HTR-8/SVneo (cell line): ENCODE measurements at regions not wholly inside any gene's neighbourhood (a gene's known extent, or its start where the extent isn't known, plus 50 kb on each side); places are given as distances from the start of the nearest gene placed in this dataset.

Experiments
- DNase-seq: peaks from one replicate; pipeline ENCODE4 v3.0.0; 2011; ENCODE audit warnings: low spot score, mixed read lengths; ENCODE audit not compliant: insufficient read length
- FAIRE-seq: peaks from 2 replicates; lab custom pipeline; 2011; peaks lifted over from hg19 to GRCh38; lab: Jason Lieb, UNC

DNA sequence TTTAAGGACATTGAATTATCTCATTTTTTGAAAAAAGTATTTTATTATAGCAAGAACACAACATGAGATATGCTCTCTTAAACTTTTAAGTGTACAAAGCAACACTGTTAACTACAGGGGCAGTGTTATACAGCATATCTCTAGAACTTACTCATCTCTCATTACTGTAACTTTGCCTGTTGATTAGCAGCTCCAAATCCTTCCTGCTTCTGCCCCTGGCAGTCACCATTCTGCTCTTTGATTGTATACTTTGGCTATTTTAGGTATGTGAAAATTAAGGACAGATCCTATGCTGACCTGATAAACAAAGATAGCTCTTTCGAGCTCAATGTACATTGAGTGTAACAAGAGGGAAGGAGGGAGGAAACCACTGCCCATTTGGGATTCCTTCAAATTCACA is 1349.8 kb upstream of the GJE1 start:
- DNase-seq (no peak), FAIRE-seq (no peak)

DNA sequence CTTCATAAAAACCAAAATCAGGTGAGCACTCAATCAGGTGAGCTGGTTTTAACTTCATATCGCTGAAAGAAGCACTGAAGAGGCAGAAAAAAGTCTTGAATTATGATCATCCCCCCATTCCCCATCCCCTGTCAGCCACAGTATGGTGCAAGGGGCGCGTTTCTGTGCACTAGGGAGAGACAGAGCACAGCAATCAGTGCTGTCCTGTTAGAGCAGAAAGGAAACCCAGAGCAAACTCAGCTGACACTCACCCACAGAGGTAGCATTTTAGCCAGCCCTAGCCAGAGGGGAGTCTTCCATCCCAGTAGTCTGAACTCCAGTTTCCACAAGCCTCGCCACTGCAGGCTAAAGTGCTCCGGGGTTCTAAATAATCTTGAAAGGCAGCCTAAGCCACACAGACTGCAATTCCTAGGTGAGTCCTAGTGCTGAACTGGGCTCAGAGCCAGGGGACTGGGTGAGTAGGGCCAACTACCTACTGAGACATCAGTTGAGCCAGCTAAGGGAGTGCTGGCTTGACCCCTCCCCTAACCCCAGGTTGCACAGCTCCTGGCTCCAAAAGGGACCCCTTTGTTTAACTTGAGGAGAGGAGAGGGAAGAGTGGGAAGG is 1352.6 kb upstream of the GJE1 start:
- no peak for DNase-seq
- no peak for FAIRE-seq

- FAIRE-seq (no peak), DNase-seq (no peak)
Observed at GRCh38 chr6:140779341-140779740, 1353.4 kb upstream of the GJE1 start.

GRCh38 chr6:140777780-140778179 is 1354.9 kb upstream of the GJE1 start:
- FAIRE-seq, result no peak

GRCh38 chr6:140775061-140775460 is 1357.7 kb upstream of the GJE1 start:
- FAIRE-seq (no peak), DNase-seq (no peak)

More at GRCh38 chr6:140777780-140778179, 1354.9 kb upstream of the GJE1 start:
- DNase-seq, result no peak

- FAIRE-seq (peak; percentile 49), DNase-seq (peak; percentile 11)
Observed at GRCh38 chr6:140774080-140774505, 1358.6 kb upstream of the GJE1 start.

- FAIRE-seq (no peak), DNase-seq (no peak)
Observed at GRCh38 chr6:140773276-140773675, 1359.4 kb upstream of the GJE1 start.

- no peak for FAIRE-seq
- DNase-seq, result no peak
Observed at GRCh38 chr6:140772576-140772975, 1360.1 kb upstream of the GJE1 start.

- no peak for DNase-seq
- no peak for FAIRE-seq
Observed at GRCh38 chr6:140768133-140768532, 1364.6 kb upstream of the GJE1 start.

DNA sequence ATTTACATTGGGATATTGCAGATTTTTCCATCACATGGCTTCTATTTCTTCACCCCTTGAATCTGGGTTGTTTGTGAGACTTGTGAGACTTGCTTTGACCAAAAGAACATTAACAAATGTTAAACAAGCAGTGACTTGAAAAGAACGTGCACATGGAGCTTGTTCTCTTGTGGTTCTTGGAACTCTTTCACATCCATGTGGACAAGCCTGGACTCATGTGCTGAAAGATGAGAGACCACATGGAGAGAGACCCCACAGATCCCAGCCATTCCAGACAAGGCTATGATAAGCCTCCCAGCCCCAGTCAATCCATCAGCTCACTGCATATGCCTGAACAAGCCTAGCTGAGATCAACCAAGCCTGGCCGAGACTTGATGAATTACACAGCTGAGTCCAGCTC is 1365.7 kb upstream of the GJE1 start:
- no peak for FAIRE-seq
- no peak for DNase-seq

DNA sequence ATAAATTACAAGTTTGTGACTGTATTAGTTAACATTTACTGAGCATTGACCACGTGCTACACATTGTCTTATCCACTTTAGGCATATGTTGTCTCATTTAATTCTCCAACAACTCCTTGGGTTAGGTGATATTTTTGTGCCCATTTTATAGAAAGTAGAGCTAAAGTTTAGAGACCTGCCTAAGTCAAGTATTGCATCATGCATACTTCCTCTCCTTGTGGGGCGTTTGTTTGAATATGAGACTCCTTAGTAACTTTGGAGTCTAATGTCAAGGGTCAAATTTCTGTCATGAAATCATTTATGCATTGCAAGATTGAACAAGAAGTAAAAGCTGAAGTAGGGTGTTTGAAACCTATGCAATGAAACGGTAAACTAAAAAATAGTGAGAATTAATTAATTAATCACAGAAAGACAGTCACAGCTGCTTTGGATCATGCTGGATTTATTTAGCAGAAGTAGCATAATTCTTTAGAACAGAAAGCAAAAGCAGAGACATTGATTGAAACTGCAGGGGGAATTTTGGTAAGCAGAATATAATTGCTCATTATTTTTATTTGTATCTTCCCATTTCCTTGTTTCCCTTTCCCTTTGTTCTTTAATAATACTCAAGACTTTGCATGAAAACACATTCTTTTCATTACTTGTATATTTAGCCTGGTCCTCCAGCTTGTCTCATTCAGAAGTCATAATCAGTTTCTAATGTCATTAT is 1374.4 kb upstream of the GJE1 start:
- no peak for DNase-seq
- FAIRE-seq, result no peak

DNA sequence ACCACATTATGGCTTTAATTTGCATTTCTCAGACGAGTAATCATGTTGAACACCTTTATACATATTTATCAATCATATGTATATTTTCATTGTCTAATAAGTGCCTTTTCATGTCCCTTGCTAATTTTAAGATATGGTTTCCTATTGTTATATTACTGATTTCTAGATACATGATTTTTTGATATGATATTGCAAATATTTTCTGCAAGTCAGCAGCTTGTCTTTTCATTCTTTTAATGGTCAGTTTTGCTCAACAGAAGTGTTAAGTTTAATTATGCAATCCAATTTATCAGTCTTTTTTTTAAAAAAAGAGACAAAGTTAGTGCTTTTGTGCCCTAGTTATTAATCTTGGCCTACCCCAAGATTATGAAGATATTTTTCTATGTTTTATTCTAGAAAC is 1377.8 kb upstream of the CITED2 start:
- FAIRE-seq, result no peak

GRCh38 chr6:140747114-140747513 is 1372.7 kb upstream of the CITED2 start:
- no peak for FAIRE-seq
- no peak for DNase-seq

More for the DNA sequence above, 1377.8 kb upstream of the CITED2 start:
- no peak for DNase-seq

- no peak for FAIRE-seq
- no peak for DNase-seq
Observed at GRCh38 chr6:140744659-140745320, 1370.3 kb upstream of the CITED2 start.

- no peak for DNase-seq
- no peak for FAIRE-seq
Observed at GRCh38 chr6:140736231-140736630, 1361.8 kb upstream of the CITED2 start.

GRCh38 chr6:140732991-140733390 is 1358.5 kb upstream of the CITED2 start:
- DNase-seq, result no peak
- no peak for FAIRE-seq

GRCh38 chr6:140732155-140732554 is 1357.7 kb upstream of the CITED2 start:
- DNase-seq (no peak), FAIRE-seq (no peak)

DNA sequence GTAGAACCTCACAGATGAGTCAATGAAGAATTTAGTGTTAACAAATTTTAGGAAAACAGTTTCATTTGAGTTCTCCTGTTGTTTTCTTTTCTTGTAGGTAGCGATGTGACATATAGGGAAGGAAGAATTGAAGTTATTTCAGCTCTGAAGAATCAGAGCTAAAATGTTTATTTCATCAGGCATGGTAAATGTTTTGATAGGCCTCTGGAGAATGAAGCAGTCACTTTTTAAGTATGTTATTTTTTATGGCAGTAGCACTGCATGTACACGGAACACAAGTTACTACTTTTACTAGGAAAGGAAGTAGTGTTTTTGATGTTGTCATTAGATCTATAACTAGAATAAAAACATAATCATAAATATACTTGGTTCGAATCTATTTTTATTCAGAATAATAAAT is 1357.3 kb upstream of the CITED2 start:
- FAIRE-seq, result no peak
- no peak for DNase-seq

DNA sequence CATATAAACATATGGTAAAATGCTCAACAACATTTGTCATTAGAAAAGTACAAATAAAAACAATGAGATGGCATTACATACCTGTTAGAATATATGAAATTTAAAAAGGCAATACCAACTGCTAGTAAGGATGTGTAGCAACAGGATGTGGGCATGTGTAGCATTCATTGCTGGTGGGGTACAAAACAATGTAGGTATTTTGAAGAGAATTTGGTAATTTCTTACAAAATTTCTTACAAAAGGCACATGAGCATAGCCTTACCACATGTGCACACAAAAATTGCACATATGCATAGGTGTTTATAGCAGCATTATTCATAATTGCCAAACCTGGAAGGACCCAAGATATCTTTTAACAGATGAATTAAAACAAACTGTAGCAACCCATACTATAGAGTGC is 1355.1 kb upstream of the CITED2 start:
- FAIRE-seq (no peak), DNase-seq (no peak)

DNA sequence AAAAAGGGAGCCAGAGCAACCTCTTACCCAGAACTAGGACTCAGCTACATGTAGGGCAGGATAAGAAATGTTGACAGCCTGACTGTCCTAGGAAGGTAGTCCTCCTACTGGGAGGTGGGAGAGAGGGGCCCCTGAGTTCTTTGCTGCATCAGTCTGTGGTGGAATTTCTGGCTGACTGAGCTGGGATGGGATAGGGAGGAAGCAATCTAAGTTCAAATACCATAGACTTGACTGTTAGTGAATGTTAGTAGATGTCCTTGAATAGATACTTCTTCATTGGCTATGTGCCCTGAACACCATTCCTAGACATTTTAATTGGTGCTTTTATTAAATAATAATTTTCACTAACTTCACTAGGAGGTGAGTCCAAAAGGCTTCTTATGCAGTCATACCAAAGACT is 1343.6 kb upstream of the CITED2 start:
- no peak for FAIRE-seq
- no peak for DNase-seq

DNA sequence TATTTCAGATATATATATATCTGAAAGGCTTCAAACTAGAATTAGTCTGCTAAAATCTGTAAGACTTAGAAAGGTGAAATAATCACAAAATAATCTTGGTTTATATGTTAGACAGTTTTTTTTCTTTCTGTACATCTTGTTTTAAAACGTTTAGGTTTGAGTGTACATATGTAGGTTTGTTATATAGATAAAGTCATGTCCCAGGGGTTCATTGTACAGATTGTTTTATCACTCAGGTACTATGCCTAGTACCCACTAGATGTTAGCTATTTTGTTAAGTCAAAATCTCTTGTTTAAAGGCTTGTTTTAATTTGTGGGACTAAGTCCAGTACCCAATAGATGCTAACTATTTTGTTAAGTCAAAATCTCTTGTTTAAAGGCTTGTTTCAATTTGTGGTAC is 1339.0 kb upstream of the CITED2 start:
- DNase-seq (no peak), FAIRE-seq (no peak)
